Stimulated activated CD8-positive, alpha-beta memory T cell treated with anti-CD3 and anti-CD28 coated beads, Interleukin-15, amount 100 ng/mL, for 1 hour (primary cell): ENCODE measurements at regions not wholly inside any gene's neighbourhood (a gene's known extent, or its start where the extent isn't known, plus 50 kb on each side); places are given as distances from the start of the nearest gene placed in this dataset.
"Not testable (repeated sequence)": the region's sequence is repeated elsewhere in the genome, so short reads cannot be mapped to it uniquely, and the experiment has no call there.

Experiments
- DNase-seq: peaks from one replicate; pipeline ENCODE4 v3.0.0-alpha.2; 2020; ENCODE audit warnings: low read depth

- DNase-seq, result no peak
Measured at GRCh38 chr3:20478436-20478835, 292.4 kb upstream of the SGO1 start.

DNA sequence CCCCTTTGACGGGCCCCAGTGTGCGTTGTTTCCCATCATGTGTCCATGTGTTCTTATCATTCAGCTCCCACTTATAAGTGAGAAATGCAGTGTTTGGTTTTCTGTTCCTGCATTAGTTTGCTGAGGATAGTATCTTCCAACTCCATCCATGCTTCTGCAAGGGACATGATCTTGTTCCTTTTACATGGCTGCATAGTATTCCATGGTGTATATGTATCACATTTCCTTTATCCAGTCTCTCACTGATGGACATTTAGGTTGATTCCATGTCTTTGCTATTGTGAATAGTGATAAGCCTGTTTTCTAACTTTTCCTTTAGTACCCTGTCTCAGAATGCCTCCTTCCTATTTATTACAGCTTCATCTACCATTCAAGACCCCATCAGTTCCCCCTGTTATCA is 278.2 kb upstream of the SGO1 start:
- not testable (repeated sequence) for DNase-seq

- no peak for DNase-seq
Measured at GRCh38 chr3:20462723-20463122, 276.7 kb upstream of the SGO1 start.

- DNase-seq, result no peak
Measured at GRCh38 chr3:20462226-20462625, 276.2 kb upstream of the SGO1 start.

GRCh38 chr3:20458994-20459716 is 273.1 kb upstream of the SGO1 start:
- no peak for DNase-seq

GRCh38 chr3:20456511-20456910 is 270.5 kb upstream of the SGO1 start:
- no peak for DNase-seq

DNA sequence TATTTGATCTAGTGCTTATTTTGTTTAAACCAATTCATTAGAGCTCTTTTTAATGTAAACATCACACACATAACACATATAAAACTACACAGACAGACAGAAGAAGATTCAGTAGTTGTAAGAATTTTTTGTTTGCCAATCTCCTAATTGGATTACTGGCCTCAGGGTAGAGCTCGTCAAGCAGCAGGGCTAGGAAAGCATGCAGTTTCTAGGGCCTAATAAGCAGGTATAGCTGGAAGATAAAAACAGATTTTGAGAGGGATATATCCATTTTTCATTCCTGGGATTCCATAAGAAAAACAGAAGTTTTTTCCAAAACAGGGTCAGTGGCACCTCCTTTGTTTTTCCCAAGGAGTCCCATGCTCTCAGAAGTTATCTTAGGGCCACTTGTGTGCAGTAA is 265.2 kb upstream of the SGO1 start:
- no peak for DNase-seq

DNA sequence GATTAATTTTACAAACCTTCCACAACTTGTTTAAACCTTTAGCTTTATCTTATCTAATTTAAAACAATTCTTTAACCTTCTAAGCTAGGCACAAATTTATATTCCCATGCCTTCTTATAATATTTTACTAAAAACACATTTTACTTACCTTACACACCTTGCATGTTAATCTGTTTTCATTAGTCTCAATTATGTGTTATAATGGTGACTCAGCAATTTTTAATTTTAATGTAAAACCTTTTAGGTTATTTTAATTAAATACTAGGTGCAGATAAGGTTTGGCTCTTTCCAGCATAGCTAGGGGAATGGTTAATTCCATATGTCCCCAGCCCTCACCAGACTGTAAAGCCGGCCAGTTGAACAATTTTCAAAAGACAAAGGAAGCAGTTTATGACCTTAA is 264.6 kb upstream of the SGO1 start:
- no peak for DNase-seq

- DNase-seq, result no peak
Measured at GRCh38 chr3:20442846-20443245, 256.8 kb upstream of the SGO1 start.

- not testable (repeated sequence) for DNase-seq
Measured at GRCh38 chr3:20427268-20427667, 241.3 kb upstream of the SGO1 start.

- DNase-seq, result no peak
Measured at GRCh38 chr3:20425138-20425537, 239.1 kb upstream of the SGO1 start.

DNA sequence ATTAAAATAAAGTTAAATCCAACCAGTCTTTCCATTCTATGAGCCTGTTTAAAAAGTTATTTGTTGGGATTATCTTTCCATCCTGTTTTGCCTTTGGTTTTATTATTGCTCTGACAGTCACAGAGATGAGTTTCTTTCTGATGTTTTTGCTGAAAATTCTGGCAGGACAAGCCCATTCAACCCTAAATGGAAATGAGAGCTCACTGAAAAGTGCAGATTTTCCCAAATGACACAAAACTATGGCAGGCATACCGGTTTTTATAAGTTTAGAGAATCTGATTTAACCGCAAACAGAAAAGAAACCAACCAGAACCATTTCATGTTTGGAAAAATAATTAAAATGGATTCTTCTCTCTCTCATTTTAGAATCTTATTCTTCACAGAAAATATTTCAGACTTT is 238.1 kb upstream of the SGO1 start:
- DNase-seq, result no peak

DNA sequence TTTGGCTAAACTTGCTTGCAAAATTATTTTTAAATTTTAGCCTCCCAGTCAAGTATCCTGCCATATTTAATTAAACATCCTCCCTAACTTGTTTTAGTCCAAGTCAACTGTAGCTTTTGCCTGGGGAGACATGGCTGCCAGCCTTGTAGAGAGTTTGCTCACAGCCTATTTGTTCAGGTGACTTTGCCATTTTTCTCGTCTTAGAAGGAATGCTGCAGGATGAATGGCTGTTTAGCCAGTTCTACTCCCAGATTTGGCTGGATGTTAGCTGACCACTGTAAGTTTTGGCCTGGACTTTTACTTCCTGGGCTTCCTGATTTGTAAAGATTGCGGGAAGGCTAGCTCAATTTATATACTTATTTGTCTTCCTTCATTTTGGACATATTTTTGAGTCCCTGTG is 236.4 kb upstream of the SGO1 start:
- no peak for DNase-seq

DNA sequence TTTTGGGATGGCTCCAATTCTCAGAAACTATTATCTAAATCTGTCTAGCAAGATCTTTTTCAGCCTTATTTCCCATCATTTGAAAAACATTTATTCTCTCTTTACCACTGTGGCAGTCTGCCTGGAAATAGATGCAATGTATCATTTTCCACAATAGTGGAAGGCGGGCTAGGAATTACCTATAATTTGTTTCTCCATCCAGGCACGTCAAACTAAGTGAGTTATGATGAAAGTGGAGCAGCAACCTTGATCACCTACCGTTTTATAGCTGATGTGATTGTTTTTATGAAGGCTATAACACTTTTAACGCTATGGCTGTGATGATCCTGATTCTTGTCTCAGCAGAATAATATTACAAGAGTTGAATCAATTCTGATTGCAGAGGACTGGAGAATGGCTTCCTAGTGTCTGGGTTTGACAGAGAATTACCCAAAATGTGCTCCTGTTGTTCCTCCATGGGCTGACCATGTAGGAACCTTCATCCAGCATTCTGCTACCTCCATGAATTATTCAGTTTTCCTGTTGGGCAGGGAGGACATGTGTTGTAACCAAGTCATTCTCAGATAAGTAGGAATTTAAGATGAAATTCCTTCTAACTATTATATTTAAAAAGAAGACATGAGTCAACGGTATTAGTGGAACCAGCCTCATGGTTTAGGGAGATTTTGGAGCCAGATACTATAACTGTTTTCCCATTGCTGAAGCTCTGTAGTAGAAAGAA is 231.5 kb upstream of the SGO1 start:
- no peak for DNase-seq

GRCh38 chr3:20406611-20407011 is 220.6 kb upstream of the SGO1 start:
- no peak for DNase-seq

- DNase-seq, result no peak
Measured at GRCh38 chr3:20405744-20406143, 219.7 kb upstream of the SGO1 start.

DNA sequence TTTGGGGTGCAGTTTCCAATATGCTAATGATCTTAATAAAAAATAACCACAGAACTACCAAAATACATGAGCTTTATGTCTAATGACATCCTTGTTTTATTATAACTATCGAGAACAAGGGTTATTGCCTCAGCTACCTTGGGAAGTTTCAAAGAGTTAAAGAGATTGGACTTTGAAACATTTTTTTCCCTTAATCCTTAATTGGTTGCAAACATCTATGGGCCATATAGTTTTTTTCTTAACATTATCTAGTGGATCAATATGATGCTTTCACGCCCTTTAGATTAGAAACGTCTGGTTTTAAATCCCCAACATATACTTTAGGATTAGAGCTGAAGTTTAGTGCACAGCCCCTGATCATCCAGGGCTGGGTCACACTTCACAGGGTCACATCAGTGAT is 219.2 kb upstream of the SGO1 start:
- DNase-seq, result no peak

DNA sequence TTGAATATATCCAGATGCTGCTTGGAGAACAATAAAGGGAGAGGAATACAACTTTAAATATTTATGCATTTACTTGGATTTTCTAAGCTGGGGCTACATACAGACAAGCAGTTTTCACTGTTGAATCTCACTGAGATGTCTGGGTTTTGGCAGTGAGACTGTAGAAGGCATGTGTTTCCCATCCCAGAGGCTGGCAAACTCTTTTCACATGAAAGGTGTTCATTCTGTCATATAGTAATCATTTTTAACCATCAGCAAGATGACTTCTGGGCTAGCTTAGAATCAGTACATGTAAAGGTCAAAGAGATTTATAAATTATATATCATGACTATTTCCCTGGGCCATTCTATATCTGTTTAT is 218.7 kb upstream of the SGO1 start:
- DNase-seq, result no peak

DNA sequence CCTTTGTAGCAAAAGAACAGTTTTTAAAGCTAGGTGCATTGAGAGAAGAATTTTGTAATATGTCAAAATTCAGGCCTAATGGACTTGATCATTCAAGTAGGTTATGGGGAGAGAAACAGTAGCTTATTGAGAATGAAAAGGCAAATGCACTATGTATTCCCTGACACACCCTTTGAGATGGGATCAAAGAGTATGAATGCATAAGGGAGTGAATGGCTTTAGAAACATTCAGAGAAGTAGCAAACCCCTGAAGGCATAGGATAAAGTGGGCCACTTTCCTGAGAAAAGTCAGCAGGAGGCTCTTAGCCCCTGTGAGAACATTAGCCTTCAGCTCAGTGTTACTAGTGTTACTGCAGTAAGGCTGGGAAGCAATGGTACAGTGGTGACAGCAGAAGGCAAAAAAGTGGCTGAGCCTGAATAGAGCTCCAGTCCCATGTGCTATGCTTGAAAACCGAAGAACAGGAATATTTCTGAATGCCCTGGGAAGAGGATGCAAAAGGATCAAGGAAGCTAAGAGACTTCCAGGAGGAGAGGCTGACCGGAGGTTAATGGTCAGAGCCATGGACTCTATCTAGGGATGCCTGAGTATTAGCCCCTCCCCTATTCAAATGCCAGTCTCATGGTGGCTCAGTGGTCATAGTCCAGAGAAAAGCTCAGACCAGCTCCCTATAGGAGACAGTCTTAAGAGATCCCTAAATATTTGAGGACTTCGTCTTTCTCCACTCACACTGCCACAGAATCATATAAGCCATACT is 218.2 kb upstream of the SGO1 start:
- DNase-seq, result no peak

DNA sequence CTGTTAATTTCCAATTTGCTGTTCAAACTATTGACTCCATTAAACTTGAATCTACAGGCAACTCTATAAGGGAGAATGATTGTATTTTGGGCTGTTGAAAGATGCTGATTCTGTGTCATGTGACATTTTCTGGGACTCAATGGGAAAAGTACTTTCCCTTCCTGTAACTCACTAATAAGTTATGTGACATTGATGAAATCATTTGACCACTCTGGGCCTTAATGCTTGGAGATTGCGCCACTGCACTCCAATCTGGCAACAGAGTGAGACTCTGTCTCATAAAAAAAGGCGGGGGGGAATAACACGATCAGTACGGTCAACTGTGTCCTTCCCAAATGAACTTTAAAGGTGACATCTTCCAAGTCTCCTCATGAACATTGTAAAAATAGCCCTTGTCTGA is 215.2 kb upstream of the SGO1 start:
- DNase-seq, result no peak

- DNase-seq, result no peak
Measured at GRCh38 chr3:20400686-20401085, 214.7 kb upstream of the SGO1 start.

DNA sequence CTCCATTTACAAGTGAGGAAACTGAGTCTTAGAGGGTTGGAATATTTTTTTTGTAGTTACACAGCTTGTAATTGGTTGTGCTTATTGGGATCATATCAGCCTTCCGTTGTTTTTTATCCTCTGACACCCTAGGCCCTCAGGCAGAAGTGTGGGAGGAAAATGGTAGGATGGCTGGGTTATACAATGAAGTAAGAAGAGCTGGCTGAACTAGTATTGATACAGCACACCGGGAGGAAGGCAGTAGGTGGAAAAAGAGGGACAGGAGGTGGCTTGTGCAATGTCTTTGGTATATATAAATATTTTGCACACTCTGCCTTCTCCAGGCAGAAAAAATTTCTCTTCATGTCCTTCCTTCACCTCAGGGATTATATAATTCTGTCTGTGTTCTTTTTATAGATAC is 214.3 kb upstream of the SGO1 start:
- no peak for DNase-seq

- no peak for DNase-seq
Measured at GRCh38 chr3:20396335-20396734, 210.3 kb upstream of the SGO1 start.
